Liver (tissue), 8 donors: ENCODE measurements at regions not wholly inside any gene's neighbourhood (a gene's known extent, or its start where the extent isn't known, plus 50 kb on each side); places are given as distances from the start of the nearest gene placed in this dataset.

ENCODE experiments used
- DNase-seq: peaks from one replicate; pipeline ENCODE4 v3.0.0-alpha.2; 2017; ENCODE audit warnings: low spot score
- H3K27ac ChIP-seq, 2 donors: one replicate each; pipeline ENCODE4 v1.7.0; 2013; ENCODE audit warnings: inconsistent platforms in 2 of 2, low read length in 2 of 2, control low read depth in 1 of 2, low read depth in 1 of 2, mild to moderate bottlenecking in 1 of 2
- H3K27me3 ChIP-seq, 4 donors: one replicate each; pipeline versions ENCODE4 v1.6.1 to v1.7.0; 2013; ENCODE audit warnings: low read length in 3 of 4, inconsistent platforms in 1 of 4, mild to moderate bottlenecking in 1 of 4, moderate library complexity in 1 of 4; ENCODE audit not compliant: control insufficient read depth in 4 of 4, insufficient read depth in 4 of 4
- H3K36me3 ChIP-seq, 4 donors: one replicate each; pipeline versions ENCODE4 v1.6.1 to v1.7.0; 2013; ENCODE audit warnings: low read length in 3 of 4, mild to moderate bottlenecking in 3 of 4, low read depth in 1 of 4, moderate library complexity in 1 of 4; ENCODE audit not compliant: control insufficient read depth in 4 of 4, insufficient read depth in 3 of 4
- H3K4me1 ChIP-seq, 4 donors: one replicate each; pipeline versions ENCODE4 v1.6.1 to v1.7.0; 2013; ENCODE audit warnings: low read length in 3 of 4, mild to moderate bottlenecking in 3 of 4, moderate library complexity in 1 of 4; ENCODE audit not compliant: control insufficient read depth in 4 of 4, insufficient read depth in 4 of 4
- H3K4me3 ChIP-seq, 3 donors: one replicate each; pipeline versions ENCODE4 v1.6.1 to v1.7.0; 2013; ENCODE audit warnings: low read length in 3 of 3, control low read depth in 1 of 3, low read depth in 1 of 3, mild to moderate bottlenecking in 1 of 3
- H3K9ac ChIP-seq, 2 donors: one replicate each; pipeline ENCODE4 v1.7.0; 2013; ENCODE audit warnings: low read length in 2 of 2, mild to moderate bottlenecking in 2 of 2, moderate library complexity in 2 of 2, control low read depth in 1 of 2, low read depth in 1 of 2
- H3K9me3 ChIP-seq, 4 donors: one replicate each; pipeline versions ENCODE4 v1.6.1 to v1.7.0; 2013; ENCODE audit warnings: low read length in 3 of 4; ENCODE audit not compliant: control insufficient read depth in 4 of 4
- EGR1 ChIP-seq, 2 donors: IDR thresholded peaks; 2 replicates each; pipeline ENCODE4 v1.6.1; 2016 to 2018; ENCODE audit warnings: antibody characterized with exemption in 2 of 2, low read depth in 2 of 2
- FOXA1 ChIP-seq: IDR thresholded peaks from 2 replicates; pipeline ENCODE4 v1.6.1; 2016; ENCODE audit warnings: antibody characterized with exemption
- FOXA2 ChIP-seq: IDR thresholded peaks from 2 replicates; pipeline ENCODE4 v1.6.1; 2016; ENCODE audit warnings: antibody characterized with exemption
- GABPA ChIP-seq, 2 donors: IDR thresholded peaks in 1 of 2; conservative IDR thresholded peaks in 1 of 2; 2 replicates each; pipeline ENCODE4 v1.6.1; 2016; ENCODE audit warnings: antibody characterized with exemption in 2 of 2, mild to moderate bottlenecking in 1 of 2, moderate library complexity in 1 of 2
- HNF4A ChIP-seq, 2 donors: conservative IDR thresholded peaks; 2 replicates each; pipeline ENCODE4 v1.6.1; 2016; ENCODE audit warnings: antibody characterized with exemption in 2 of 2, mild to moderate bottlenecking in 2 of 2
- HNF4G ChIP-seq: IDR thresholded peaks from 2 replicates; pipeline ENCODE4 v1.6.1; 2016; ENCODE audit warnings: antibody characterized with exemption
- JUND ChIP-seq, 2 donors: IDR thresholded peaks; 2 replicates each; pipeline ENCODE4 v1.6.1; 2016; ENCODE audit warnings: antibody characterized with exemption in 2 of 2
- NR2F2 ChIP-seq: IDR thresholded peaks from 2 replicates; pipeline ENCODE4 v1.6.1; 2016; ENCODE audit warnings: antibody characterized with exemption
- RAD21 ChIP-seq, 2 donors: IDR thresholded peaks; 2 replicates each; pipeline ENCODE4 v1.6.1; 2016; ENCODE audit warnings: antibody characterized with exemption in 2 of 2, mild to moderate bottlenecking in 2 of 2
- RXRA ChIP-seq, 2 donors: IDR thresholded peaks; 2 replicates each; pipeline ENCODE4 v1.6.1; 2017 to 2018; ENCODE audit warnings: antibody characterized with exemption in 2 of 2, mild to moderate bottlenecking in 1 of 2
- SP1 ChIP-seq: IDR thresholded peaks from 2 replicates; pipeline ENCODE4 v1.6.1; 2018; ENCODE audit warnings: antibody characterized with exemption, mild to moderate bottlenecking
- YY1 ChIP-seq: IDR thresholded peaks from 2 replicates; pipeline ENCODE4 v1.6.1; 2016; ENCODE audit warnings: antibody characterized with exemption, mild to moderate bottlenecking
- WGBS: extraction: QIAGEN DNeasy Blood & Tissue Kit; methylation state at CpG from one replicate; pipeline ENCODE4 v1.1.7; 2013; 5-methylcytosine and 5-hydroxymethylcytosine counted together
- TF ChIP-seq, protein P1 (sequence below): IDR thresholded peaks from 2 replicates; pipeline ENCODE4 v1.6.1; 2016; ENCODE audit warnings: antibody characterized with exemption
- TF ChIP-seq, protein P2 (sequence below): fragments of 150-350 bp; IDR thresholded peaks from 2 replicates; pipeline ENCODE4 v1.5.1; 2017; ENCODE audit warnings: improper control_type of control experiment, low read depth, low read length; ENCODE audit not compliant: missing input control
- TF ChIP-seq, protein P3 (sequence below): IDR thresholded peaks from 2 replicates; pipeline ENCODE4 v1.6.1; 2016; ENCODE audit warnings: antibody characterized with exemption
- donor health status: healthy.
- donor health status: healthy.
- donor health status: healthy.
- donor health status: healthy.
- donor health status: healthy.

DNA sequence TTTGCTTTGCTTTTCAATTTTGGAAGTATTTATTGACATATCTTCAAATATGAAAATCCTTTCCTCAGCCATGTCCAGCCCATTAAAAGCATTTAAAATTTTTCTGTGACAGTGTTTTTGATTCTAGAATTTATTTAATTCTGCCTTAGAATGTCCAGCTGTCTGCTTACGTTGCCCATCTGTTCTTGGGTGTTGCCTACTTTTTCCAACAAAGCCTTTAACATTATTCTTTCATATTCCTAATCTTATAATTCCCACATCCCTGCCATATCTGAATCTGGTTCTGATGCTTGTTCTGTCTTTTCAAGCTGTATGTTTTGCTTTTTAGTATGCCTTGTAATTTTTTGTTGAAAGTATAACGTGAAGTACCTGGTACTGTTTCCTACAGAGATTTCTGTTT lies 204.7 kb upstream of the VSTM2A start:
- no peak overlapping the region for H3K4me3 ChIP-seq
- H3K27me3 ChIP-seq, result no peaks in the 10 kb centered on the region
- H3K4me1 ChIP-seq, result no peaks in the 10 kb centered on the region
- WGBS, result 63% methylated on average over 2 of the region's 2 CpGs
- no peak overlapping the region for H3K9ac ChIP-seq
- H3K9me3 ChIP-seq, result no peaks in the 10 kb centered on the region
- TF ChIP-seq, protein P1, sequence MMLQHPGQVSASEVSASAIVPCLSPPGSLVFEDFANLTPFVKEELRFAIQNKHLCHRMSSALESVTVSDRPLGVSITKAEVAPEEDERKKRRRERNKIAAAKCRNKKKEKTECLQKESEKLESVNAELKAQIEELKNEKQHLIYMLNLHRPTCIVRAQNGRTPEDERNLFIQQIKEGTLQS, result no peak
- TF ChIP-seq HNF4G (no peak), YY1 (no peak), JUND (IDR thresholded peaks at IDR 0.05) (no peak)
- no peaks in the 10 kb centered on the region for H3K36me3 ChIP-seq
- no peak for DNase-seq
- no peak overlapping the region for H3K27ac ChIP-seq

DNA sequence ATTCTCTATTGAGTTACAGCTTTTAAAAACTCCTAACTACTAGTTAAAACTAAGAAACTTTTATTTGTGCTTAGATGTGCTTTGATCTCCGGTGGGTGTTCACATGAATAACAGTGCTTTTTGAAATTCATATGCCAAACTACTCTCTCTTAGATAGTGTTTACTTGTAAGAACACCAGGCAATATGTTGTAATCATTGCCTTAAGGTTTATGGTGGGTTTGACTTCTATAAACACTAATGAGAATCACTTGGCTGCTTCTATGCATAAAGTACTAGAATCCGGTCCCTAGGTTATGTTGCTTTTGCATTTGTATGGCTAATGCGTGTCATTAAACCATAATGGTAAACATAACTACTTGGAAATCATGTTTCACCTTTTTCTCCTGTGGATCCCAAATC lies 203.9 kb upstream of the VSTM2A start:
- no peak overlapping the region for H3K27ac ChIP-seq
- no peak overlapping the region for H3K4me3 ChIP-seq
- no peak overlapping the region for H3K9ac ChIP-seq
- WGBS, result 86% methylated on average over 3 of the region's 3 CpGs
- H3K36me3 ChIP-seq, result no peaks in the 10 kb centered on the region
- no peak for DNase-seq
- no peaks in the 10 kb centered on the region for H3K9me3 ChIP-seq
- no peaks in the 10 kb centered on the region for H3K27me3 ChIP-seq
- TF ChIP-seq HNF4G, result no peak
- TF ChIP-seq, protein P2, sequence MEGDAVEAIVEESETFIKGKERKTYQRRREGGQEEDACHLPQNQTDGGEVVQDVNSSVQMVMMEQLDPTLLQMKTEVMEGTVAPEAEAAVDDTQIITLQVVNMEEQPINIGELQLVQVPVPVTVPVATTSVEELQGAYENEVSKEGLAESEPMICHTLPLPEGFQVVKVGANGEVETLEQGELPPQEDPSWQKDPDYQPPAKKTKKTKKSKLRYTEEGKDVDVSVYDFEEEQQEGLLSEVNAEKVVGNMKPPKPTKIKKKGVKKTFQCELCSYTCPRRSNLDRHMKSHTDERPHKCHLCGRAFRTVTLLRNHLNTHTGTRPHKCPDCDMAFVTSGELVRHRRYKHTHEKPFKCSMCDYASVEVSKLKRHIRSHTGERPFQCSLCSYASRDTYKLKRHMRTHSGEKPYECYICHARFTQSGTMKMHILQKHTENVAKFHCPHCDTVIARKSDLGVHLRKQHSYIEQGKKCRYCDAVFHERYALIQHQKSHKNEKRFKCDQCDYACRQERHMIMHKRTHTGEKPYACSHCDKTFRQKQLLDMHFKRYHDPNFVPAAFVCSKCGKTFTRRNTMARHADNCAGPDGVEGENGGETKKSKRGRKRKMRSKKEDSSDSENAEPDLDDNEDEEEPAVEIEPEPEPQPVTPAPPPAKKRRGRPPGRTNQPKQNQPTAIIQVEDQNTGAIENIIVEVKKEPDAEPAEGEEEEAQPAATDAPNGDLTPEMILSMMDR, result no peak
- no peak for TF ChIP-seq FOXA1
- TF ChIP-seq RXRA (IDR thresholded peaks at IDR 0.05), result no peak
- no peak for TF ChIP-seq RAD21 (IDR thresholded peaks at IDR 0.05)
- no peak for TF ChIP-seq SP1
- no peak for TF ChIP-seq JUND (IDR thresholded peaks at IDR 0.05)
- TF ChIP-seq, protein P3, sequence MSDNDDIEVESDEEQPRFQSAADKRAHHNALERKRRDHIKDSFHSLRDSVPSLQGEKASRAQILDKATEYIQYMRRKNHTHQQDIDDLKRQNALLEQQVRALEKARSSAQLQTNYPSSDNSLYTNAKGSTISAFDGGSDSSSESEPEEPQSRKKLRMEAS, result no peak
- TF ChIP-seq GABPA (IDR thresholded peaks at IDR 0.05 in 1 of 2, conservative IDR thresholded peaks at IDR 0.05 in 1 of 2), result no peak
- no peak for TF ChIP-seq NR2F2
- TF ChIP-seq HNF4A (conservative IDR thresholded peaks at IDR 0.05), result no peak
- H3K4me1 ChIP-seq, result no peaks in the 10 kb centered on the region

DNA sequence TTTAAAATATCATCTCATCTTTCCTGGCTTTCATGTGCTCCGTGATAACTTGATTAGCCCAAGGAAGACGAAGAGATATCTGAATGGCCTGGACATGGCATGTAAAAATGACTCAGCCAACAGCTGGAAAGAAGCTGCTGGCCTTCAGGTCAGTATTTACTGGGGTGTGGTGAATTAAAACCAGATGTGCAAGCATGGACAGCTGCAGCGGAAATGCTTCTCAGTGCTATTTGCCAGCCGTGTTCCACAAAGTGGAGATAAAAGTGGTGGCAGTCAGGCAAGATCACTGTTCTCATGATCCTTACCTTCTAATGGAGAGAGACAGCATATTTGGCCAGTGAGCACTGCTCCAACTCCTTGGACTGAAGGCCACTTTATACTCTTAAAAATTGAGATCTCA lies 203.1 kb upstream of the VSTM2A start:
- no peak overlapping the region for H3K9ac ChIP-seq
- no peak overlapping the region for H3K4me3 ChIP-seq
- 71% methylated on average over 4 of the region's 4 CpGs for WGBS
- no peaks in the 10 kb centered on the region for H3K27me3 ChIP-seq
- H3K27ac ChIP-seq, result no peak overlapping the region
- TF ChIP-seq FOXA2 (no peak), EGR1 (IDR thresholded peaks at IDR 0.05; ENCODE audit: low read depth in 2 of 2) (no peak), YY1 (no peak), FOXA1 (no peak), SP1 (no peak), JUND (IDR thresholded peaks at IDR 0.05) (no peak), RAD21 (IDR thresholded peaks at IDR 0.05) (no peak)
- TF ChIP-seq, protein P3, result no peak
- no peak for DNase-seq
- no peaks in the 10 kb centered on the region for H3K36me3 ChIP-seq
- no peaks in the 10 kb centered on the region for H3K9me3 ChIP-seq
- no peaks in the 10 kb centered on the region for H3K4me1 ChIP-seq
